IPS-20b (cell line): ENCODE measurements at regions not wholly inside any gene's neighbourhood (a gene's known extent, or its start where the extent isn't known, plus 50 kb on each side); places are given as distances from the start of the nearest gene placed in this dataset.

Experiments
- H3K27ac ChIP-seq: one replicate; pipeline ENCODE4 v1.5.1; 2013; ENCODE audit warnings: low read length
- H3K27me3 ChIP-seq: 2 replicates; pipeline ENCODE4 v1.6.1; 2013; ENCODE audit warnings: mild to moderate bottlenecking, low read length, inconsistent platforms; ENCODE audit not compliant: insufficient read depth
- H3K36me3 ChIP-seq: 2 replicates; pipeline ENCODE4 v1.6.1; 2013; ENCODE audit warnings: low read depth, mild to moderate bottlenecking, inconsistent platforms, low read length, moderate library complexity; ENCODE audit not compliant: insufficient read depth
- H3K4me1 ChIP-seq: 2 replicates; pipeline ENCODE4 v1.6.1; 2013; ENCODE audit warnings: mild to moderate bottlenecking, control low read depth, inconsistent platforms, low read length, moderate library complexity; ENCODE audit not compliant: insufficient read depth
- H3K4me3 ChIP-seq: 2 replicates; pipeline ENCODE4 v1.5.1; 2013; ENCODE audit warnings: mild to moderate bottlenecking, low read length, inconsistent platforms
- H3K9ac ChIP-seq: 2 replicates; pipeline ENCODE4 v1.6.1; 2013; ENCODE audit warnings: low read depth, mild to moderate bottlenecking, inconsistent platforms, low read length, moderate library complexity
- H3K9me3 ChIP-seq: 2 replicates; pipeline ENCODE4 v1.6.1; 2013; ENCODE audit warnings: mild to moderate bottlenecking, low read depth, low read length, inconsistent platforms; ENCODE audit not compliant: insufficient read depth

GRCh38 chr2:221635949-221636348 lies 63.8 kb upstream of the EPHA4 start:
- Histone ChIP-seq H3K4me3 (no peak overlapping the region), H3K9ac (no peak overlapping the region), H3K27ac (no peak overlapping the region), H3K4me1 (no peaks in the 10 kb centered on the region), H3K36me3 (no peaks in the 10 kb centered on the region), H3K9me3 (no peaks in the 10 kb centered on the region), H3K27me3 (no peaks in the 10 kb centered on the region)

GRCh38 chr2:221629468-221629867 lies 57.4 kb upstream of the EPHA4 start:
- no peaks in the 10 kb centered on the region for H3K9me3 ChIP-seq
- no peaks in the 10 kb centered on the region for H3K36me3 ChIP-seq
- no peak overlapping the region for H3K4me3 ChIP-seq
- no peak overlapping the region for H3K27ac ChIP-seq
- H3K27me3 ChIP-seq: no peaks in the 10 kb centered on the region
- no peak overlapping the region for H3K9ac ChIP-seq
- H3K4me1 ChIP-seq: no peaks in the 10 kb centered on the region

GRCh38 chr2:221624475-221624874 lies 52.4 kb upstream of the EPHA4 start:
- Histone ChIP-seq H3K27me3 (no peaks in the 10 kb centered on the region), H3K9ac (no peak overlapping the region), H3K4me1 (no peaks in the 10 kb centered on the region), H3K9me3 (no peaks in the 10 kb centered on the region), H3K27ac (no peak overlapping the region), H3K4me3 (no peak overlapping the region), H3K36me3 (no peaks in the 10 kb centered on the region)
